Gastroesophageal sphincter (tissue), 3 donors: ENCODE measurements at regions not wholly inside any gene's neighbourhood (a gene's known extent, or its start where the extent isn't known, plus 50 kb on each side); places are given as distances from the start of the nearest gene placed in this dataset.

Experiments used
- CTCF ChIP-seq, 4 experiments: fragments of 200-600 bp in 2 of 4; fragments of 450-650 bp in 2 of 4; sonication (generic) in 1 of 4; IDR thresholded peaks; one replicate each; pipeline ENCODE4 v1.5.1; 2017 to 2019; ENCODE audit warnings: antibody characterized with exemption in 4 of 4, mild to moderate bottlenecking in 2 of 4, moderate library complexity in 2 of 4
- EP300 ChIP-seq: sonication (generic); formaldehyde crosslinking; IDR thresholded peaks from one replicate; pipeline ENCODE4 v1.6.1; 2017; ENCODE audit warnings: antibody characterized with exemption, mild to moderate bottlenecking
- POLR2A ChIP-seq, 2 donors: fragments of 450-650 bp; IDR thresholded peaks; one replicate each; pipeline ENCODE4 v1.6.1; 2017; ENCODE audit warnings: antibody characterized with exemption in 2 of 2, mild to moderate bottlenecking in 2 of 2, moderate library complexity in 1 of 2

- TF ChIP-seq CTCF (IDR thresholded peaks at IDR 0.05) (no peak), POLR2A (IDR thresholded peaks at IDR 0.05) (no peak), EP300 (no peak)
These were observed 130.1 kb downstream of the ADAM29 start for GRCh38 chr4:175048111-175048784.
